IMR-90 (cell line): ENCODE measurements at regions not wholly inside any gene's neighbourhood (a gene's known extent, or its start where the extent isn't known, plus 50 kb on each side); places are given as distances from the start of the nearest gene placed in this dataset.

Source experiments
- ATAC-seq: fragments of 200-7000 bp; cut with Tn5 transposase; 2 replicates; pipeline ENCODE4 v1.9.1; 2020; ENCODE audit warnings: low read depth, mild to moderate bottlenecking, moderate library complexity
- BruUV-seq: library from RNA; stranded (reverse); fragments of 400-500 nt; replicated peaks from 2 replicates; lab custom pipeline; 2021; lab: Mats Ljungman, UMichigan
- CTCF ChIA-PET: fragments of 300-600 bp; formaldehyde crosslinking; extraction: SDS; loops from one replicate; lab custom pipeline; 2021; ENCODE audit warnings: antibody characterized with exemption; lab: Yijun Ruan, JAX
- POLR2A ChIA-PET: fragments of 300-600 bp; sonication (Branson Sonifier 250); formaldehyde crosslinking; loops from one replicate; lab custom pipeline; 2022; ENCODE audit warnings: antibody characterized with exemption; ENCODE audit not compliant: unreplicated experiment; lab: Charles Lee
- DNase-seq: peaks from one replicate; pipeline ENCODE4 v3.0.0; 2013
- H2AFZ ChIP-seq: replicated peaks from 2 replicates; pipeline ENCODE3; 2013; ENCODE audit warnings: low read length, mild to moderate bottlenecking; ENCODE audit not compliant: poor library complexity
- H2AK5ac ChIP-seq: 2 replicates; pipeline ENCODE4 v1.6.1; 2013; ENCODE audit warnings: low read depth, low read length, inconsistent platforms
- H2AK9ac ChIP-seq: replicated peaks from 2 replicates; pipeline ENCODE3; 2013; ENCODE audit warnings: mild to moderate bottlenecking, low read depth, low read length, moderate library complexity; ENCODE audit not compliant: poor library complexity
- H2BK120ac ChIP-seq: 2 replicates; pipeline ENCODE4 v1.6.1; 2013; ENCODE audit warnings: low read depth, low read length, inconsistent platforms
- H2BK15ac ChIP-seq: 3 replicates; pipeline ENCODE4 v1.6.1; 2013; ENCODE audit warnings: low read depth, low read length, inconsistent platforms
- H2BK20ac ChIP-seq: 2 replicates; pipeline ENCODE4 v1.6.1; 2013; ENCODE audit warnings: low read depth, mild to moderate bottlenecking, inconsistent platforms, low read length, moderate library complexity
- H2BK5ac ChIP-seq: 2 replicates; pipeline ENCODE4 v1.6.1; 2013; ENCODE audit warnings: mild to moderate bottlenecking, low read depth, low read length, inconsistent platforms; ENCODE audit not compliant: poor library complexity, severe bottlenecking
- H3K14ac ChIP-seq: replicated peaks from 2 replicates; pipeline ENCODE4 v1.6.1; 2013; ENCODE audit warnings: low read depth, low read length, inconsistent platforms
- H3K18ac ChIP-seq: 2 replicates; pipeline ENCODE4 v1.6.1; 2013; ENCODE audit warnings: low read depth, low read length, control low read depth
- H3K23ac ChIP-seq: 2 replicates; pipeline ENCODE4 v1.6.1; 2013; ENCODE audit warnings: low read depth, low read length, inconsistent platforms
- H3K27ac ChIP-seq: 2 replicates; pipeline ENCODE4 v1.5.1; 2013; ENCODE audit warnings: mild to moderate bottlenecking, control low read depth, low read length; ENCODE audit not compliant: insufficient read depth
- H3K27me3 ChIP-seq: 2 replicates; pipeline ENCODE4 v1.6.1; 2013; ENCODE audit warnings: low read length; ENCODE audit not compliant: control insufficient read depth, insufficient read depth
- H3K36me3 ChIP-seq: 2 replicates; pipeline ENCODE4 v1.6.1; 2013; ENCODE audit warnings: low read length, mixed read lengths; ENCODE audit not compliant: control insufficient read depth, insufficient read depth
- H3K4ac ChIP-seq: 2 replicates; pipeline ENCODE4 v1.6.1; 2013; ENCODE audit warnings: low read depth, low read length, inconsistent platforms
- H3K4me1 ChIP-seq: 2 replicates; pipeline ENCODE4 v1.6.1; 2013; ENCODE audit warnings: low read length, mixed read lengths; ENCODE audit not compliant: control insufficient read depth, insufficient read depth
- H3K4me2 ChIP-seq: 2 replicates; pipeline ENCODE4 v1.6.1; 2013; ENCODE audit warnings: low read depth, mild to moderate bottlenecking, control low read depth, low read length, moderate library complexity
- H3K4me3 ChIP-seq: 2 replicates; pipeline ENCODE4 v1.5.1; 2013; ENCODE audit warnings: low read depth, mild to moderate bottlenecking, control low read depth, low read length, moderate library complexity; ENCODE audit not compliant: insufficient read depth
- H3K56ac ChIP-seq: 2 replicates; pipeline ENCODE4 v1.6.1; 2013; ENCODE audit warnings: low read length, inconsistent platforms; ENCODE audit not compliant: insufficient read depth; ENCODE audit errors: extremely low read depth
- H3K79me1 ChIP-seq, 2 experiments: 2 replicates each; pipeline ENCODE4 v1.6.1; 2013; ENCODE audit warnings: low read length in 2 of 2, inconsistent platforms in 1 of 2, low read depth in 1 of 2
- H3K9ac ChIP-seq: 2 replicates; pipeline ENCODE4 v1.6.1; 2013; ENCODE audit warnings: low read depth, low read length, control low read depth
- H3K9me1 ChIP-seq: 2 replicates; pipeline ENCODE4 v1.6.1; 2013; ENCODE audit warnings: low read length, inconsistent platforms; ENCODE audit not compliant: insufficient read depth
- H3K9me3 ChIP-seq: 2 replicates; pipeline ENCODE4 v1.6.1; 2013; ENCODE audit warnings: low read length; ENCODE audit not compliant: control insufficient read depth, insufficient read depth
- H4K20me1 ChIP-seq: 2 replicates; pipeline ENCODE4 v1.6.1; 2013; ENCODE audit warnings: low read length, inconsistent platforms; ENCODE audit not compliant: insufficient read depth
- H4K5ac ChIP-seq: 2 replicates; pipeline ENCODE4 v1.6.1; 2013; ENCODE audit warnings: mild to moderate bottlenecking, low read depth, low read length, control low read depth
- H4K8ac ChIP-seq, 2 experiments: 2 replicates each; pipeline ENCODE4 v1.6.1; 2013; ENCODE audit warnings: low read depth in 2 of 2, low read length in 2 of 2, control low read depth in 1 of 2, inconsistent platforms in 1 of 2
- H4K91ac ChIP-seq: 2 replicates; pipeline ENCODE4 v1.6.1; 2013; ENCODE audit warnings: low read depth, low read length, inconsistent platforms; ENCODE audit not compliant: insufficient read depth
- CEBPB ChIP-seq: IDR thresholded peaks from 2 replicates; pipeline ENCODE4 v1.6.1; 2012; ENCODE audit warnings: low read depth, low read length, improper control_type of control experiment
- CHD1 ChIP-seq: IDR thresholded peaks from 2 replicates; pipeline ENCODE4 v1.6.1; 2012; ENCODE audit warnings: low read depth, low read length, improper control_type of control experiment
- CTCF ChIP-seq: conservative IDR thresholded peaks from 2 replicates; pipeline ENCODE4 v1.5.1; 2012; ENCODE audit warnings: mild to moderate bottlenecking, low read depth, low read length, improper control_type of control experiment
- FOS ChIP-seq: fragments of 150-350 bp; IDR thresholded peaks from 2 replicates; pipeline ENCODE4 v1.6.1; 2016; ENCODE audit warnings: low read depth, low read length
- MAZ ChIP-seq: IDR thresholded peaks from 2 replicates; pipeline ENCODE4 v1.6.1; 2012; ENCODE audit warnings: low read depth, mild to moderate bottlenecking, low read length, improper control_type of control experiment, moderate library complexity, borderline replicate concordance
- MXI1 ChIP-seq: IDR thresholded peaks from 2 replicates; pipeline ENCODE4 v1.6.1; 2012; ENCODE audit warnings: low read depth, mild to moderate bottlenecking, low read length, moderate library complexity, borderline replicate concordance
- POLR2A ChIP-seq: IDR thresholded peaks from 2 replicates; pipeline ENCODE4 v1.6.1; 2012; ENCODE audit warnings: mild to moderate bottlenecking, low read depth, low read length
- RAD21 ChIP-seq: IDR thresholded peaks from 2 replicates; pipeline ENCODE4 v1.6.1; 2012; ENCODE audit warnings: low read length, improper control_type of control experiment
- RCOR1 ChIP-seq: IDR thresholded peaks from 2 replicates; pipeline ENCODE4 v1.6.1; 2012; ENCODE audit warnings: mild to moderate bottlenecking, low read length, improper control_type of control experiment; ENCODE audit not compliant: insufficient replicate concordance
- RFX5 ChIP-seq: IDR thresholded peaks from 2 replicates; pipeline ENCODE4 v1.8.0; 2012; ENCODE audit warnings: low read depth, mild to moderate bottlenecking, low read length, moderate library complexity
- WGBS, 2 experiments: methylation state at CpG; one replicate each; pipeline versions ENCODE4 v1.1.5 to v1.1.7; 2013; ENCODE audit warnings: missing lambda C conversion rate in 2 of 2; ENCODE audit not compliant: insufficient read length in 1 of 2; ENCODE audit errors: extremely low coverage in 2 of 2; 5-methylcytosine and 5-hydroxymethylcytosine counted together
- dilution Hi-C: fragments of 300-500 bp; cut with HindIII; formaldehyde crosslinking; loops from one replicate; pipeline ENCODE4 v1.14.3; 2018; ENCODE audit warnings: low sequenced_read_pairs; ENCODE audit not compliant: unreplicated experiment
- in situ Hi-C: fragments of 300-500 bp; cut with MboI; formaldehyde crosslinking; loops from 3 replicates; pipeline ENCODE4 v1.14.3; 2019; ENCODE audit warnings: low sequenced_read_pairs, inconsistent platforms, mixed read lengths
- intact Hi-C: fragments of 100-400 bp; cut with micrococcal nuclease; formaldehyde crosslinking; loops from 2 replicates; pipeline ENCODE4 v1.10.0; 2022

DNA sequence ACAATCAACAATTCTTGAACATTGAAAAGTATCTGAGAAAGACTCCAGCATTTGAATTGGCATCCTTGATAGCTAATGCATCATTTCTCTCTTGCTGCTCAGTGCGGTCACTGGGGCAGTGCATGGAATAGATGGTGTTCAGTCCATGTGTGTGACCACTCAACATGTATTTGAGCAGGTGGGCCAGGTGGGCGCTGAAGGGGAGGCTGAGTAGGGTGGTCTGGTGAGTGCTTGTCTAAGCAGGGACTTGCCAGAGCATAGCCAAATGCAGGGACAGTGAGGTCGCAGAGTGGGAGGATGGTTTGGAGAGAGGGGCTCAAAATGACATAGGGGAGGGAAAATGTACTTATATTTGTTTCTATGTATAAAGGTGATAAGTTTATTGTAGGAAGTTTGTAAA is 409.0 kb downstream of the TMEM121 start:
- no peak overlapping the region for H2BK20ac ChIP-seq
- H3K4me3 ChIP-seq, result no peak overlapping the region
- H2AFZ ChIP-seq, result no peak overlapping the region
- no peaks in the 10 kb centered on the region for H4K20me1 ChIP-seq
- ChIA-PET CTCF (no interaction called here), POLR2A (no interaction called here)
- BruUV-seq, result no TSS peak
- no peak overlapping the region for H2AK5ac ChIP-seq
- no peak overlapping the region for H2BK15ac ChIP-seq
- in situ Hi-C loops, result no loop called here
- H3K23ac ChIP-seq, result no peak overlapping the region
- DNase-seq (no peak), ATAC-seq (no peak)
- no peaks in the 10 kb centered on the region for H3K9me1 ChIP-seq
- no peaks in the 10 kb centered on the region for H3K4me1 ChIP-seq
- H3K9me3 ChIP-seq, result peaks cover 31% of the 10 kb centered on the region
- intact Hi-C loops, result no loop called here
- no peaks in the 10 kb centered on the region for H3K79me1 ChIP-seq
- TF ChIP-seq POLR2A, result no peak
- TF ChIP-seq CHD1, result no peak
- no peak for TF ChIP-seq CEBPB
- TF ChIP-seq FOS, result no peak
- no peak for TF ChIP-seq RFX5
- TF ChIP-seq MAZ, result no peak
- no peak for TF ChIP-seq RAD21
- TF ChIP-seq CTCF, result no peak
- no peak for TF ChIP-seq MXI1
- TF ChIP-seq RCOR1, result no peak
- H3K4me2 ChIP-seq, result no peak overlapping the region
- no peaks in the 10 kb centered on the region for H3K36me3 ChIP-seq
- H2AK9ac ChIP-seq, result no peak overlapping the region
- H3K4ac ChIP-seq, result no peak overlapping the region
- H3K14ac ChIP-seq, result no peak overlapping the region
- H3K56ac ChIP-seq, result no peak overlapping the region
- H3K27me3 ChIP-seq, result no peaks in the 10 kb centered on the region
- H2BK5ac ChIP-seq, result no peak overlapping the region
- H3K27ac ChIP-seq, result no peak overlapping the region
- no peak overlapping the region for H2BK120ac ChIP-seq
- dilution Hi-C loops, result no loop called here
- WGBS, 2 experiments, result 42% methylated on average over 3 of the region's 3 CpGs; no CpG with 5 or more reads in 1 of the 2 experiments
- H3K18ac ChIP-seq, result no peak overlapping the region
- no peak overlapping the region for H4K91ac ChIP-seq
- no peak overlapping the region for H4K8ac ChIP-seq
- no peak overlapping the region for H4K5ac ChIP-seq
- no peak overlapping the region for H3K9ac ChIP-seq
